Hepatocyte (in vitro differentiated cells): ENCODE measurements at regions not wholly inside any gene's neighbourhood (a gene's known extent, or its start where the extent isn't known, plus 50 kb on each side); places are given as distances from the start of the nearest gene placed in this dataset.

Experiments
- CTCF ChIP-seq: fragments of 200-600 bp; sonication (generic); IDR thresholded peaks from 2 replicates; pipeline ENCODE4 v1.5.1; 2016; ENCODE audit warnings: antibody characterized with exemption, mild to moderate bottlenecking; ENCODE audit not compliant: poor library complexity
- EZH2 ChIP-seq: fragments of 200-600 bp; sonication (generic); IDR thresholded peaks from 2 replicates; pipeline ENCODE4 v1.6.1; 2016; ENCODE audit warnings: antibody characterized with exemption, mild to moderate bottlenecking, borderline replicate concordance
- EZH2phosphoT487 ChIP-seq: fragments of 200-600 bp; sonication (generic); IDR thresholded peaks from one replicate; pipeline ENCODE4 v1.6.1; 2018; ENCODE audit warnings: antibody characterized with exemption, mild to moderate bottlenecking, low read depth, moderate library complexity; ENCODE audit not compliant: unreplicated experiment, severe bottlenecking

DNA sequence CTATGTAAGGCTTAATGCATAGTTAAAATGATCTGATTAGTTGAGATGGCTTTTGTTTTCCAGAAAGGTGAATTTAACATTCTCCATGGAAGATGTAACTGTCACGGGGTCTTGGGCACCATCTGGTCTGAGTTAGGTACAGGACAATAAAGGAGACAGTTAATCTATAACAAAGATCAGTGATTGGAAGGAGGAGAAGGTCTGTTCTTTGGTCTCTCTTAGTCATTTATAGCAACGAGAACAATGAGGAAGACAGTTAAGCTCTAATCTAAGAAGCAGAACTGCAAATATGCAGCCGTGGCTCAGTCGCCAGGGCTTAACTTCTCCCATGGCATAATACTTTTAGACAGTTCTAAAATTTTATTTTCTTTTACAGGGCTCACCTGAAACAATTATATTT, 405.5 kb upstream of the SULF2 start:
- TF ChIP-seq CTCF: no peak
- no peak for TF ChIP-seq EZH2phosphoT487
- TF ChIP-seq EZH2: no peak
